Central memory CD8-positive, alpha-beta T cell (primary cell): ENCODE measurements at regions not wholly inside any gene's neighbourhood (a gene's known extent, or its start where the extent isn't known, plus 50 kb on each side); places are given as distances from the start of the nearest gene placed in this dataset.

Experiments used
- ATAC-seq: fragments of 150-1000 bp; cut with Tn5 transposase; replicated peaks from 2 replicates; pipeline ENCODE4 v1.10.0; 2022; ENCODE audit warnings: mild to moderate bottlenecking, moderate FRiP score, moderate number of reproducible peaks; ENCODE audit not compliant: poor library complexity, severe bottlenecking; ENCODE audit errors: extremely low read depth
- DNase-seq, 2 donors: peaks; one replicate each; pipeline ENCODE4 v3.0.0; 2021; ENCODE audit warnings: low spot score in 2 of 2
- H3K27ac Mint-ChIP-seq: one replicate; pipeline ENCODE4 v1.8.0; 2022; ENCODE audit warnings: low read depth, mild to moderate bottlenecking, moderate library complexity, mixed read lengths
- H3K27me3 Mint-ChIP-seq: one replicate; pipeline ENCODE4 v1.8.0; 2022; ENCODE audit warnings: mixed read lengths
- H3K36me3 Mint-ChIP-seq: one replicate; pipeline ENCODE4 v1.8.0; 2022; ENCODE audit warnings: mild to moderate bottlenecking, moderate library complexity, mixed read lengths; ENCODE audit not compliant: insufficient read depth
- H3K4me1 Mint-ChIP-seq: one replicate; pipeline ENCODE4 v1.8.0; 2022; ENCODE audit warnings: mixed read lengths
- H3K4me3 Mint-ChIP-seq: one replicate; pipeline ENCODE4 v1.8.0; 2022; ENCODE audit warnings: mild to moderate bottlenecking, moderate library complexity, mixed read lengths
- H3K9me3 Mint-ChIP-seq: one replicate; pipeline ENCODE4 v1.8.0; 2022; ENCODE audit warnings: mixed read lengths

- H3K4me3 Mint-ChIP-seq, result no peak overlapping the region
- H3K27ac Mint-ChIP-seq, result no peak overlapping the region
- peaks cover 3% of the 10 kb centered on the region for H3K36me3 Mint-ChIP-seq
- no peaks in the 10 kb centered on the region for H3K27me3 Mint-ChIP-seq
- ATAC-seq (no peak), DNase-seq (no peak)
- H3K9me3 Mint-ChIP-seq, result no peaks in the 10 kb centered on the region
- H3K4me1 Mint-ChIP-seq, result peaks cover 65% of the 10 kb centered on the region
Measured at GRCh38 chr6:25004357-25004756, 68.6 kb upstream of the RIPOR2 start.

- peaks cover 1% of the 10 kb centered on the region for H3K36me3 Mint-ChIP-seq
- H3K4me3 Mint-ChIP-seq, result no peak overlapping the region
- ATAC-seq, result no peak
- no peak for DNase-seq
- H3K27me3 Mint-ChIP-seq, result no peaks in the 10 kb centered on the region
- H3K27ac Mint-ChIP-seq, result no peak overlapping the region
- no peaks in the 10 kb centered on the region for H3K9me3 Mint-ChIP-seq
- H3K4me1 Mint-ChIP-seq, result peaks cover 67% of the 10 kb centered on the region
Measured at GRCh38 chr6:25005010-25005409, 69.2 kb upstream of the RIPOR2 start.

GRCh38 chr6:25006075-25006474 is 70.3 kb upstream of the RIPOR2 start:
- H3K27me3 Mint-ChIP-seq, result no peaks in the 10 kb centered on the region
- DNase-seq (no peak), ATAC-seq (no peak)

DNA sequence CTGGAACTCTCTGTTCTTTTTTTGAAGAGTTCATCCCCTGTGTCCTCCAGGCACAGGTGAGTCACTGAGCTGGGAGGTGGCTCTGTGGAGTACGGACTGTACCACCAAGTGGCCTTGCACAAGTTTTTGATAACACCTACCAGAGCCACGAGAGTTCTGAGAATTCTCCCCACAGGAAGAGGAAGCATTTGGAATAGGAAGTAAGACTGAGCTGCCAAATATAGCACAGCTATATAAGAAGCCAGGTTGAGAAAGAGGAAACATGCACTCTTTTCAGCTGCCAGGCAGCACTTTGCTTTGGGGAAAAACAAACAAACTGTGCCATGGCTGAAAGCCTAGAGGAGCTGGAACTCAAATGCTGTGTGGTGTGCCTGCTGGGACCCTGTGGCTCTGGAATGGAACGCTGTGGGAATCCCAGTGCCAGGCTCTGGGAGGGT is 70.8 kb upstream of the RIPOR2 start:
- DNase-seq (no peak), ATAC-seq (peak; percentile 49)
- Mint-ChIP-seq H3K27ac (peak overlapping the region; percentile 83), H3K36me3 (peaks cover 3% of the 10 kb centered on the region), H3K4me3 (peak overlapping the region; percentile 43), H3K4me1 (peaks cover 71% of the 10 kb centered on the region), H3K9me3 (no peaks in the 10 kb centered on the region), H3K27me3 (no peaks in the 10 kb centered on the region)

More at GRCh38 chr6:25006075-25006474, 70.3 kb upstream of the RIPOR2 start:
- peaks cover 66% of the 10 kb centered on the region for H3K4me1 Mint-ChIP-seq
- peak overlapping the region; percentile 43 for H3K4me3 Mint-ChIP-seq
- H3K36me3 Mint-ChIP-seq, result peaks cover 3% of the 10 kb centered on the region
- H3K27ac Mint-ChIP-seq, result peak overlapping the region; percentile 83
- H3K9me3 Mint-ChIP-seq, result no peaks in the 10 kb centered on the region

DNA sequence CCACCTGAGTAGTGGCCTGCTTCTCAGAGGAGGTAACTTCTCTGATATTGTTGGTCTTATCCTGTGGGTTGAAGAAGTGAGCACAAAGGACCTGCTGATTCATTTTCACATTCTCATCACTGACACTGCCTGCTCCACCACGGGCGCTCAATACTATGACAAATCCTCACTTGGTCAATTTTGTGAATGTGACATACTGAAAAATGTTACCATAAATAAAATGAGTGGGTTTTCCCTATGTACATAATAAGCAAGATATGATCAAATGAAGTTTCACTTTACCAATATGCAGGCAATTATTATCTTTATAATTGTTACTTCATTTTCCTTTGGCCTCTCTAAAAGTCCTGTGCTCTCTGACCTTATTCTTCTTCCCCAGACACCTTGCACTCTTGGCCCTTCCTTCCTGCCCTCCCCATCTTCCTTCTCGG is 71.5 kb upstream of the RIPOR2 start:
- Mint-ChIP-seq H3K4me3 (peak overlapping the region; percentile 43), H3K9me3 (no peaks in the 10 kb centered on the region), H3K36me3 (peaks cover 5% of the 10 kb centered on the region), H3K4me1 (peaks cover 71% of the 10 kb centered on the region), H3K27ac (peak overlapping the region; percentile 83), H3K27me3 (no peaks in the 10 kb centered on the region)
- DNase-seq (no peak), ATAC-seq (peak; percentile 77)

- Mint-ChIP-seq H3K4me3 (no peak overlapping the region), H3K4me1 (peaks cover 70% of the 10 kb centered on the region), H3K27ac (peak overlapping the region; percentile 78), H3K36me3 (peaks cover 5% of the 10 kb centered on the region), H3K27me3 (no peaks in the 10 kb centered on the region), H3K9me3 (no peaks in the 10 kb centered on the region)
- DNase-seq (no peak), ATAC-seq (no peak)
Measured at GRCh38 chr6:25008707-25009392, 73.1 kb upstream of the RIPOR2 start.

DNA sequence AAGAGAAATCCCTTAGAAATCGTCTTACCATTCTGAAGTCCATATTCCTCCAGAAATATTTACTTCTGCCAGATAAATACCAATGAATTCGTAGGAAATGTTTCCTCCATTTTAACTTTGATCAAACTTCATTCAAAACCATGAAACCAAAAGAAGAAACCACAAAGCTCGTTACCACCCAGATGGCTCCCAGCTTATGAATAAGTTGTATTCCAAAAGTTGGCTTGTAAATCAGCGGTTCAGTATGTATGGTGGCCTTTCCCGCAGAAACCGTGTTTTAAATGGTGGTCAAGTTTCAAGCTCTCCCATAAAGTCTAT is 73.6 kb upstream of the RIPOR2 start:
- Mint-ChIP-seq H3K4me3 (no peak overlapping the region), H3K36me3 (peaks cover 5% of the 10 kb centered on the region), H3K4me1 (peaks cover 66% of the 10 kb centered on the region), H3K9me3 (no peaks in the 10 kb centered on the region), H3K27me3 (no peaks in the 10 kb centered on the region), H3K27ac (peak overlapping the region; percentile 78)
- no peak for ATAC-seq
- no peak for DNase-seq

DNA sequence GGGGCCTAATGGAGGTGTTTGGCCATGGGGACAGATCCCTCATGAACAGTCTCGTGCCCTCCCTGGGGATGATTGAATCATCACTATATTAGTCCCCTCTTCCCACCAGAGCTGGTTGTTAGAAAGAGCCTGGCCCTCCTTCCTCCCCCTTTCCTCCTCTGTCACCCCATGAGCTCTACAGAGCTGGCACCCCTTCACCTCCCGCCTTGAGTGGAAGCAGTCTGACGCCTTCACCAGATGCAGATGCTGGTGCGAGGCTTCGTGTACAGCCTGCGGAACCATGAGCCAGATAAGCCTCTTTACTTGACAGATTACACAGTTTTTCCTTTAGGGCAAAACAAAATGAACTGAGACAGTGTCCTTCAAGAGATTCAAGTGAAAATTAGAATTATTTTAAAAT is 74.4 kb upstream of the RIPOR2 start:
- peak in 1 of 2 donors; percentile 28 for DNase-seq
- no peaks in the 10 kb centered on the region for H3K9me3 Mint-ChIP-seq
- H3K36me3 Mint-ChIP-seq, result peaks cover 11% of the 10 kb centered on the region
- no peaks in the 10 kb centered on the region for H3K27me3 Mint-ChIP-seq
- no peak for ATAC-seq
- H3K4me1 Mint-ChIP-seq, result peaks cover 66% of the 10 kb centered on the region
- no peak overlapping the region for H3K4me3 Mint-ChIP-seq
- peak overlapping the region; percentile 78 for H3K27ac Mint-ChIP-seq

DNA sequence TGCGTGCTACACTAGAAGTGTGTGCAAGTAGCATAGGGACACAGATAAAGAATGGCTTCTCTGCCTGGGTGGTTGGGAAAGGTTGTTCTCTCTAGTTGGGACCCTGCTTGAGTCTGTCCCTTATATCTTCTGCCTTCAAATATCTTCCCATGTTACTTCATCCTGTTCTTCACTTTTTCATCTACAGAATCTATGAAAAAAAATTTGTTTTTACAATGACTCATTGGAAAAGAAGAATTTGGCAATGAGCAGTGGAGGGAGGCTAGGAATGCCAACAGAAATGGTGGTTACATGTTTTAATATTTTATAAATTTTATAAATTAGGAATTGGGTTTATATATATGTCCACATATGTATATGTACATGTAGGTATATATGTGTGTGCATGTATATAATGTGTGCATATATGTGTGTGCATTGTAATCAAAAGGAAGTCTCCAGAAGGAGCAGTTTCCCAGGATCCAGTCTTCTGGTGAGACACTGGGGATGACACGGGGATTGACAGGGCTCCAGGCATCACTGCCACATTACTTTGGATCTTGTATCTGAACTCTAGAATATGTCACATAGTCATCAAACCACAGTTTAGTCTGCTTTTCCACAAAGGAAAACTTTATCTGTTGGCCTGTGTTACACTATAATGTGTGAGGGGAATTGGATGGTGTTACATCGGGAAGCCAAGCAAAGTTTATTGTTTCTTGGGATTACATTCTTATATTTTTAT is 75.3 kb upstream of the RIPOR2 start:
- Mint-ChIP-seq H3K4me3 (no peak overlapping the region), H3K4me1 (peaks cover 65% of the 10 kb centered on the region), H3K9me3 (no peaks in the 10 kb centered on the region), H3K27ac (no peak overlapping the region), H3K36me3 (peaks cover 11% of the 10 kb centered on the region), H3K27me3 (no peaks in the 10 kb centered on the region)
- no peak for DNase-seq
- no peak for ATAC-seq

- Mint-ChIP-seq H3K27ac (peak overlapping the region; percentile 29), H3K27me3 (no peaks in the 10 kb centered on the region), H3K4me1 (peaks cover 63% of the 10 kb centered on the region), H3K9me3 (no peaks in the 10 kb centered on the region), H3K36me3 (peaks cover 11% of the 10 kb centered on the region), H3K4me3 (no peak overlapping the region)
- ATAC-seq, result no peak
- no peak for DNase-seq
Measured at GRCh38 chr6:25012657-25013056, 76.9 kb upstream of the RIPOR2 start.

DNA sequence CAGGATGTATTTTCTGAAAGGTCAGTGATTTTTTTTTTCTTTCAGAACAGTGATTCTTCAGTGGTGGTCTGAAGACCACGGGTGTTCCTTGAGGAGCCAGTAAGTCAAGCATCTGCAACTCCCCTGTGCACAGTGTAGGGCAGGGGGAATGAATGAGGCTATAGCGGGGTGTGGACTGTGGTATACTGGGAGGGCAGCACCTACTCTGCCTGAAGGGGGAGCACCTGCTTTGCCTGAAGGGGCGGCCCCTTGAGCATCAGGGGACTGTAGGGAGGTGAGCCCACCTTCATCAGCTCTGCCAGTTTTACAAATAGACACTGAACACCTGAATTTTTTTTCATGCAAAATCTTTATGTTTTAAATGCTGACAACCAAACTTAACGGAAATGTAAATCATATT is 77.5 kb upstream of the RIPOR2 start:
- Mint-ChIP-seq H3K4me1 (peaks cover 61% of the 10 kb centered on the region), H3K9me3 (no peaks in the 10 kb centered on the region), H3K27me3 (no peaks in the 10 kb centered on the region), H3K4me3 (no peak overlapping the region), H3K36me3 (peaks cover 11% of the 10 kb centered on the region), H3K27ac (no peak overlapping the region)
- no peak for DNase-seq
- no peak for ATAC-seq

DNA sequence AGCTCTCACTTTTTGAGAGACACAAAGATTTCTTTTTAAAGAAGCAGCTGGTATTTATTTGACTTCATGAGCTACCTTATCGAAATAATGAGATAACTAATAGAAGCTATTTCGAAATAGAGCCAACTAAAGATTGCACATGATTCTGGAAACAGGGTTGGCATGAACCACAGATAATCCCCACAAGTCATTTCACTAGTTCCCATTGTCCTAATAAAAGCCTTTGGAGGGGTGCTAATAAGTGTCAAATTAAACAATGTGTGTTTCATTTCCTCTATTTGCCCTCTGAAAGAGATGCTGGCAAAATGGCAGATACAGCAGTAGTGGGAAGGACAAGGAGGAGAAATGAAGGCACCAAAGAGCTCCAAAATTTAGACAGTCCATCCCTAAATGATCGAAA is 78.6 kb upstream of the RIPOR2 start:
- ATAC-seq, result no peak
- H3K27me3 Mint-ChIP-seq, result no peaks in the 10 kb centered on the region
- DNase-seq, result no peak
- H3K27ac Mint-ChIP-seq, result peak overlapping the region; percentile 86
- no peak overlapping the region for H3K4me3 Mint-ChIP-seq
- H3K9me3 Mint-ChIP-seq, result no peaks in the 10 kb centered on the region
- peaks cover 50% of the 10 kb centered on the region for H3K4me1 Mint-ChIP-seq
- peaks cover 11% of the 10 kb centered on the region for H3K36me3 Mint-ChIP-seq
